H1 (cell line): ENCODE measurements at regions not wholly inside any gene's neighbourhood (a gene's known extent, or its start where the extent isn't known, plus 50 kb on each side); places are given as distances from the start of the nearest gene placed in this dataset.

Experiments used
- CTCF ChIA-PET: fragments of 300-600 bp; sonication (Branson Sonifier 250); formaldehyde crosslinking; loops from one replicate; lab custom pipeline; 2021; ENCODE audit not compliant: partially characterized antibody; lab: Charles Lee
- POLR2A ChIA-PET: fragments of 300-600 bp; sonication (Branson Sonifier 250); formaldehyde crosslinking; loops from one replicate; lab custom pipeline; 2021; ENCODE audit warnings: inconsistent platforms; ENCODE audit not compliant: partially characterized antibody; lab: Charles Lee
- DNase-seq, 2 experiments: peaks; one replicate each; pipeline versions ENCODE4 v3.0.0 to v3.0.0-alpha.2; 2010 to 2022; ENCODE audit warnings: low spot score in 2 of 2, low read depth in 1 of 2, mixed read lengths in 1 of 2
- FAIRE-seq: peaks from 2 replicates; lab custom pipeline; 2011; peaks lifted over from hg19 to GRCh38; lab: Jason Lieb, UNC
- H2AFZ ChIP-seq: 2 replicates; pipeline ENCODE4 v1.8.1; 2012; ENCODE audit warnings: low read length, inconsistent platforms
- H2AK5ac ChIP-seq: 2 replicates; pipeline ENCODE4 v1.6.1; 2013; ENCODE audit warnings: low read depth, low read length
- H2BK120ac ChIP-seq: replicated peaks from 2 replicates; pipeline ENCODE3; 2013; ENCODE audit warnings: low read depth, low read length, inconsistent platforms
- H2BK12ac ChIP-seq: 2 replicates; pipeline ENCODE4 v1.6.1; 2013; ENCODE audit warnings: low read depth, low read length
- H2BK15ac ChIP-seq: 2 replicates; pipeline ENCODE4 v1.6.1; 2013; ENCODE audit warnings: low read length
- H2BK20ac ChIP-seq: 2 replicates; pipeline ENCODE4 v1.6.1; 2013; ENCODE audit warnings: low read length
- H2BK5ac ChIP-seq: 2 replicates; pipeline ENCODE4 v1.6.1; 2013; ENCODE audit warnings: low read depth, low read length
- H3K14ac ChIP-seq: 2 replicates; pipeline ENCODE4 v1.6.1; 2013; ENCODE audit warnings: inconsistent platforms; ENCODE audit not compliant: insufficient read length
- H3K18ac ChIP-seq: 2 replicates; pipeline ENCODE4 v1.6.1; 2013; ENCODE audit warnings: low read length; ENCODE audit errors: extremely low read depth
- H3K23ac ChIP-seq: 2 replicates; pipeline ENCODE4 v1.6.1; 2013; ENCODE audit warnings: inconsistent platforms; ENCODE audit not compliant: insufficient read length
- H3K23me2 ChIP-seq: 2 replicates; pipeline ENCODE4 v1.6.1; 2013; ENCODE audit warnings: low read depth, low read length
- H3K27ac ChIP-seq: 2 replicates; pipeline ENCODE4 v1.6.1; 2011; ENCODE audit warnings: low read depth, low read length, inconsistent platforms
- H3K27me3 ChIP-seq, 4 experiments: replicated peaks in 1 of 4; 1 replicate in 1 of 4; 2 replicates in 3 of 4; pipeline versions ENCODE4 v1.6.1 to v1.8.1; 2011 to 2013; ENCODE audit warnings: low read length in 3 of 4, mild to moderate bottlenecking in 3 of 4, inconsistent platforms in 2 of 4, mixed read lengths in 2 of 4, moderate library complexity in 1 of 4; ENCODE audit not compliant: control insufficient read depth in 3 of 4, insufficient read depth in 3 of 4; ENCODE audit errors: extremely low read depth in 1 of 4
- H3K36me3 ChIP-seq, 4 experiments: 2 replicates each; pipeline versions ENCODE4 v1.6.1 to v1.8.1; 2011 to 2013; ENCODE audit warnings: mild to moderate bottlenecking in 4 of 4, low read length in 3 of 4, moderate library complexity in 2 of 4, control low read depth in 1 of 4, inconsistent platforms in 1 of 4; ENCODE audit not compliant: insufficient read depth in 4 of 4, control insufficient read depth in 2 of 4
- H3K4ac ChIP-seq: replicated peaks from 2 replicates; pipeline ENCODE3; 2013; ENCODE audit warnings: low read length, low read depth, mixed read lengths, inconsistent platforms; ENCODE audit not compliant: insufficient read length
- H3K4me1 ChIP-seq, 4 experiments: replicated peaks in 1 of 4; 1 replicate in 1 of 4; 2 replicates in 3 of 4; pipeline versions ENCODE4 v1.6.1 to v1.8.1; 2011 to 2013; ENCODE audit warnings: low read length in 3 of 4, inconsistent platforms in 2 of 4, mixed read lengths in 1 of 4; ENCODE audit not compliant: insufficient read depth in 4 of 4, control insufficient read depth in 3 of 4
- H3K4me2 ChIP-seq, 2 experiments: 2 replicates each; pipeline versions ENCODE4 v1.6.1 to v1.8.1; 2011 to 2013; ENCODE audit warnings: low read depth in 2 of 2, low read length in 2 of 2, control low read depth in 1 of 2, inconsistent platforms in 1 of 2, mild to moderate bottlenecking in 1 of 2; ENCODE audit not compliant: insufficient read depth in 1 of 2
- H3K4me3 ChIP-seq, 4 experiments: fragments of 200-600, 300-600 bp in 1 of 4; sonication (generic), shearing (Covaris generic), sonication (Bioruptor Twin) in 1 of 4; 2 replicates each; pipeline versions ENCODE4 v1.5.1 to v1.8.1; 2011 to 2016; ENCODE audit warnings: low read length in 4 of 4, low read depth in 3 of 4, control low read depth in 2 of 4, inconsistent platforms in 2 of 4, mild to moderate bottlenecking in 2 of 4, mixed read lengths in 1 of 4, moderate library complexity in 1 of 4; ENCODE audit not compliant: insufficient read depth in 2 of 4; ENCODE audit errors: extremely low read depth in 1 of 4
- H3K56ac ChIP-seq: replicated peaks from 2 replicates; pipeline ENCODE3; 2013; ENCODE audit warnings: low read depth, mild to moderate bottlenecking, mixed read lengths, low read length, inconsistent platforms; ENCODE audit not compliant: insufficient read length
- H3K79me1 ChIP-seq: 2 replicates; pipeline ENCODE4 v1.6.1; 2013; ENCODE audit warnings: low read depth, low read length, control low read depth
- H3K79me2 ChIP-seq, 2 experiments: 2 replicates each; pipeline versions ENCODE4 v1.6.1 to v1.8.1; 2012 to 2013; ENCODE audit warnings: low read length in 2 of 2, mild to moderate bottlenecking in 2 of 2, inconsistent platforms in 1 of 2; ENCODE audit not compliant: insufficient read depth in 2 of 2, control insufficient read depth in 1 of 2
- H3K9ac ChIP-seq, 4 experiments: replicated peaks in 1 of 4; 1 replicate in 1 of 4; 2 replicates in 3 of 4; pipeline versions ENCODE4 v1.6.1 to v1.8.1; 2011 to 2013; ENCODE audit warnings: low read depth in 3 of 4, low read length in 3 of 4, control low read depth in 2 of 4, mild to moderate bottlenecking in 2 of 4, moderate library complexity in 2 of 4, inconsistent platforms in 1 of 4; ENCODE audit errors: extremely low read depth in 1 of 4
- H3K9me3 ChIP-seq, 2 experiments: 2 replicates each; pipeline versions ENCODE4 v1.6.1 to v1.8.1; 2012 to 2013; ENCODE audit warnings: mild to moderate bottlenecking in 2 of 2, moderate library complexity in 2 of 2, control low read depth in 1 of 2, inconsistent platforms in 1 of 2, low read depth in 1 of 2, low read length in 1 of 2, mixed read lengths in 1 of 2; ENCODE audit not compliant: insufficient read depth in 2 of 2
- H4K20me1 ChIP-seq, 2 experiments: replicated peaks in 1 of 2; 2 replicates each; pipeline versions ENCODE3 to v1.8.1; 2011 to 2013; ENCODE audit warnings: inconsistent platforms in 2 of 2, low read length in 2 of 2, mild to moderate bottlenecking in 1 of 2; ENCODE audit not compliant: insufficient read depth in 2 of 2, control insufficient read depth in 1 of 2
- H4K5ac ChIP-seq: 2 replicates; pipeline ENCODE4 v1.6.1; 2013; ENCODE audit warnings: low read length, low read depth, mixed read lengths, inconsistent platforms; ENCODE audit not compliant: insufficient read length
- H4K8ac ChIP-seq: 2 replicates; pipeline ENCODE4 v1.8.0; 2013; ENCODE audit warnings: mild to moderate bottlenecking, moderate library complexity, low read length, inconsistent platforms; ENCODE audit not compliant: insufficient read depth; ENCODE audit errors: extremely low read depth
- H4K91ac ChIP-seq: replicated peaks from 2 replicates; pipeline ENCODE3; 2013; ENCODE audit warnings: low read length, mixed read lengths, inconsistent platforms; ENCODE audit not compliant: insufficient read length
- CEBPB ChIP-seq: IDR thresholded peaks from 2 replicates; pipeline ENCODE4 v1.6.1; 2012; ENCODE audit warnings: low read depth, low read length
- E2F6 ChIP-seq: IDR thresholded peaks from 2 replicates; pipeline ENCODE4 v1.6.1; 2012; ENCODE audit warnings: inconsistent platforms
- GABPA ChIP-seq: IDR thresholded peaks from 2 replicates; pipeline ENCODE4 v1.6.1; 2011; ENCODE audit warnings: mild to moderate bottlenecking, low read length, moderate library complexity, borderline replicate concordance; ENCODE audit not compliant: insufficient read depth
- JUN ChIP-seq: IDR thresholded peaks from 2 replicates; pipeline ENCODE4 v1.6.1; 2011; ENCODE audit warnings: low read depth, mild to moderate bottlenecking, improper control_type of control experiment, low read length
- PHF8 ChIP-seq: fragments of 200-600 bp; sonication (generic); conservative IDR thresholded peaks from 2 replicates; pipeline ENCODE4 v1.7.1; 2012; ENCODE audit warnings: low read depth, mild to moderate bottlenecking, inconsistent platforms, low read length, moderate library complexity
- POLR2A ChIP-seq, 2 experiments: IDR thresholded peaks; 1 replicate in 1 of 2; 2 replicates in 1 of 2; pipeline ENCODE4 v1.6.1; 2011; ENCODE audit warnings: low read depth in 2 of 2, low read length in 2 of 2, mild to moderate bottlenecking in 2 of 2; ENCODE audit errors: control extremely low read depth in 1 of 2
- SAP30 ChIP-seq: fragments of 300-600 bp; sonication (generic); IDR thresholded peaks from 2 replicates; pipeline ENCODE4 v1.7.1; 2012; ENCODE audit warnings: low read length, moderate library complexity, mild to moderate bottlenecking, inconsistent platforms; ENCODE audit not compliant: insufficient read depth, insufficient replicate concordance
- SIRT6 ChIP-seq: IDR thresholded peaks from one replicate; pipeline ENCODE4 v1.7.1; 2012; ENCODE audit warnings: low read length, inconsistent platforms
- SP1 ChIP-seq: IDR thresholded peaks from 2 replicates; pipeline ENCODE4 v1.6.1; 2011; ENCODE audit warnings: low read depth, low read length
- ZNF274 ChIP-seq: IDR thresholded peaks from 2 replicates; pipeline ENCODE4 v1.7.0; 2012; ENCODE audit warnings: low read length, borderline replicate concordance; ENCODE audit errors: extremely low read depth
- WGBS, 2 experiments: shearing (Covaris generic) in 1 of 2; methylation state at CpG; one replicate each; pipeline versions ENCODE4 v1.1.6 to v1.1.7; 2013 to 2015; ENCODE audit warnings: low lambda C conversion rate in 2 of 2, mixed read lengths in 2 of 2, inconsistent platforms in 1 of 2, low coverage in 1 of 2, missing lambda C conversion rate in 1 of 2; ENCODE audit not compliant: insufficient replicate concordance in 2 of 2, insufficient coverage in 1 of 2, insufficient read length in 1 of 2; ENCODE audit errors: extremely low coverage in 1 of 2, missing lambda C conversion rate in 1 of 2; 5-methylcytosine and 5-hydroxymethylcytosine counted together

GRCh38 chr4:165718660-165719059 is 154.4 kb upstream of the TLL1 start:
- no peak overlapping the region for H3K4me3 ChIP-seq
- no peak overlapping the region for H4K91ac ChIP-seq
- H2BK5ac ChIP-seq = no peak overlapping the region
- no peak overlapping the region for H2BK12ac ChIP-seq
- H3K4me1 ChIP-seq = peaks cover 0 to 5% (median 0%) of the 10 kb centered on the region in 4 experiments; a peak in 3 of 7 replicates
- no peak overlapping the region for H2BK120ac ChIP-seq
- no peak for DNase-seq
- H3K9ac ChIP-seq = no peak overlapping the region
- no peak overlapping the region for H3K14ac ChIP-seq
- no peak overlapping the region for H4K8ac ChIP-seq
- H3K79me2 ChIP-seq = no peaks in the 10 kb centered on the region
- H3K36me3 ChIP-seq = no peaks in the 10 kb centered on the region
- H3K23me2 ChIP-seq = no peaks in the 10 kb centered on the region; the same call in 1 of the 2 replicates
- no peak overlapping the region for H2AFZ ChIP-seq
- no peak overlapping the region for H4K5ac ChIP-seq
- H3K27ac ChIP-seq = no peak overlapping the region
- H3K79me1 ChIP-seq = no peaks in the 10 kb centered on the region
- no peak overlapping the region for H3K56ac ChIP-seq
- no peak overlapping the region for H3K4me2 ChIP-seq
- no peak overlapping the region for H2BK20ac ChIP-seq
- WGBS, 2 experiments = 92% methylated on average over 8 of the region's 8 CpGs; no CpG with 5 or more reads in 1 of the 2 experiments
- no peak overlapping the region for H3K4ac ChIP-seq
- ChIA-PET CTCF (no interaction called here), POLR2A (no interaction called here)
- H2AK5ac ChIP-seq = no peak overlapping the region
- no peaks in the 10 kb centered on the region for H4K20me1 ChIP-seq
- no peak overlapping the region for H3K18ac ChIP-seq
- H2BK15ac ChIP-seq = no peak overlapping the region
- TF ChIP-seq E2F6 (no peak), SP1 (no peak), SAP30 (no peak), GABPA (no peak), PHF8 (no peak), JUN (no peak), CEBPB (no peak), POLR2A (IDR thresholded peaks at IDR 0.05; ENCODE audit: control extremely low read depth in 1 of 2, low read depth in 2 of 2, low read length in 2 of 2) (no peak), SIRT6 (no peak), ZNF274 (no peak)
- no peaks in the 10 kb centered on the region for H3K9me3 ChIP-seq
- no peak overlapping the region for H3K23ac ChIP-seq
- no peak for FAIRE-seq
- H3K27me3 ChIP-seq = no peaks in the 10 kb centered on the region
